ENCODE measurements at regions not wholly inside any gene's neighbourhood (a gene's known extent, or its start where the extent isn't known, plus 50 kb on each side); places are given as distances from the start of the nearest gene placed in this dataset.

DNA sequence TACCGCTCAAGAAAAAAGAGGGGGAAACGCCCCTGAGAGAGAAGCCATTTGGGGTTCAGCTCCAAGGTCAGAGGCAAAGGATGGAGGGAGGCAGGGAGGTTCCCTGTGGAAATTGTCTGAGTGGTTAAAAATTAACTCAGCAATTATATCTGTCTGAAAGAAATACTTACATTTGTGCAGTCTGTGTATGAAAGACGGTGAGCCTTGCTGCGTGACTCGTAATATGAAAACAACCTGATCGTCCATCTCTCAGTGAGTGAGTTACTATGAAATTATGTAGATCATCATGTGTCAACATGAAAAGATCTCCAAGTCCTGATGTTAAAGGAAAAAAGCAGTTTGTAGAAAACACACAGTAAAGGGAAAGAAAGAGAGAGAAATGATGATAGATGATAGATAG is 67.2 kb upstream of the FAM204A start:
- no peak for DNase-seq

- no peak for DNase-seq
Observed at GRCh38 chr10:118408181-118408580, 66.1 kb upstream of the FAM204A start.

- no peak for DNase-seq
Observed at GRCh38 chr10:118407777-118408176, 65.7 kb upstream of the FAM204A start.

GRCh38 chr10:118407026-118407425 is 64.9 kb upstream of the FAM204A start:
- DNase-seq: no peak

GRCh38 chr10:118405928-118406327 is 63.8 kb upstream of the FAM204A start:
- no peak for DNase-seq

GRCh38 chr10:118403967-118404366 is 61.8 kb upstream of the FAM204A start:
- DNase-seq: no peak

- DNase-seq: no peak
Observed at GRCh38 chr10:118401708-118402193, 59.6 kb upstream of the FAM204A start.

DNA sequence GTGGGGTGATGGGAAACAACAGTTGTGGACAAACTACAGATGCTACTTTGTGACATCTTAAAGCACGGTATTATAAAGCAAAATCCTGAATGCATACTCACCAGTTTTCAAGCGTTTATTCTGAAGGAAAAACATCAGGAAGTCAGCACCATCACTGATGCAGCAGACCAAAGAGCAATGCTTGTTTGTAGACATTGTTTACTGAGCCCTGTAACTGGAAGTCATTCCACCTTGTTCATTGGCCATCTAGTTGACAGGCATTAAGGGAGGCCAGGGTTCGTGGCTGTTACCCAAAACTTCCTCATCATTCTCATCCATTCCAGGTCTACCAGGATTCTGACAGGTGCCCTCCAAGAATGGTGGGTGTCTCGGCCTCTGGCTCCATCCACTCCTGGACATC is 55.3 kb upstream of the FAM204A start:
- DNase-seq: no peak

DNA sequence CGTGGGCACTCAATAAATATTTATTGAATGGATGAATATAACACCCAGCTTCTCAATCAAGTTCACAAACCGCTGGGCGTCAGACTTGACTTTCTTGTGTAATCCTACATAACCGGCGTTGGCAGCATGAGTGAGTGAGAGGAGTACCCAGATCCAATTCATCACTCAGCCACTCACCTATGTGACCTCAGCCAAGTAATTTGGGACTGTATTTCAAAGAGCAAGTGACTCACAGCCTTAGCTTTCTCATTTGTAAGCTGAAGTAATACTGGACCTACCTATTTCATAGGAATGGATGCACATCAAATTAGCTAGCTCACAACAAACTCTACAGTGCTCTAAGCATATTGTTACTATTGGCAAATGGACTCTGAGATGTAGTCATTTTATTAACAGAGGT is 53.8 kb upstream of the FAM204A start:
- DNase-seq: no peak

DNA sequence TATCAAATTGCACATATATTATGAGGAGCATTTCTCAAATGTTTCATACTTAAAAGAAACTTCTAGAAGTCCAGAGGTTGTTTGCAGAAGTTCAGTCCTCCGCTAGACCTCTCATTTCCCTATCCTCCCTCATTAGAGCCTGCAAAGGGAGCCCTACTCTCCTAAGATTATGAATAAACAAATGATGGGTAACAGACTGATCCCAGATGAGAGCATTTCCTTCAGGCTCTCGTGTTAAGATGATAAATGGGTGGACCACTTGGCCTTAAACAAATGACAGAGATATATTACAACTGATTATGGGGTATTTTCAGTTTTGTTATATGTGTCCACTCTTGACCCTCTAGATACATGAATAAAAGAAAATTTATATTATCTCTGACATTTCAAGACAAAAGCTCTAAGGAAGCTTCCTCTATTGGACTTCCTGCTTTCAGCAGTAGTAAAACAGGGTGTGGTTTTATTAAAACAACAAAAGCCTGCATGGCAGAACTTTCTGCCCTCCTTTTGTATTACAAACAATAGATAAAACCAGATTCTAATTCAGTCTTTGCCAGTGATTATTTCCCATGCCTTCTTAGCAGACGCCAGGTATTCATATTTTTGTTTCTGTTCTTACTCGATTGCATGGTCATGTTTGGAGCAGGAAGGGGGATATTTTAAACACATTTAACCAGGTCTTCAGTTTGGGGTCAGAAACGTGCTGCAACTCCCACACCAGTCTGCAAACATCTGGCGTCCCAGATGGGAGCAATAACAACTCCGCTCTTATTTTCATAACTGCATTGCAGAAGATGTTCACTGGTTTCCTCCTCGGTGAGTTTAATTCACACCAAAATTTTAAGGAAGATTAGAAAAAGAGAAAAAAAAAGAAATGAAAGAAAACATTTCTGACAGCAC is 52.4 kb upstream of the FAM204A start:
- no peak for DNase-seq

GRCh38 chr10:118392761-118393160 is 50.6 kb upstream of the FAM204A start:
- DNase-seq: no peak

Data from activated T-cell treated with anti-CD3 and anti-CD28 coated beads, Interleukin-2, amount 50 U/mL, for 1 hour (primary cell).